Mesenchymal stem cell (in vitro differentiated cells and primary cell): ENCODE measurements at regions not wholly inside any gene's neighbourhood (a gene's known extent, or its start where the extent isn't known, plus 50 kb on each side); places are given as distances from the start of the nearest gene placed in this dataset.
A peak's percentile ranks its signal among the peaks of the same experiment; 100 is the strongest.

ENCODE experiments used
- DNase-seq: peaks from one replicate; pipeline ENCODE4 v3.0.0-alpha.2; 2013
- H2AFZ ChIP-seq: one replicate; pipeline ENCODE4 v1.6.1; 2013; ENCODE audit warnings: low read depth, mild to moderate bottlenecking, control low read depth, inconsistent platforms, low read length, moderate library complexity
- H2AK5ac ChIP-seq: 2 replicates; pipeline ENCODE4 v1.6.1; 2013; ENCODE audit warnings: low read length, moderate library complexity, mild to moderate bottlenecking, inconsistent platforms; ENCODE audit not compliant: severe bottlenecking
- H2BK120ac ChIP-seq: one replicate; pipeline ENCODE4 v1.6.1; 2013; ENCODE audit warnings: low read depth, mild to moderate bottlenecking, inconsistent platforms, low read length, moderate library complexity
- H2BK12ac ChIP-seq, 2 experiments: one replicate each; pipeline ENCODE4 v1.6.1; 2013; ENCODE audit warnings: inconsistent platforms in 2 of 2, low read length in 2 of 2, mild to moderate bottlenecking in 2 of 2, moderate library complexity in 2 of 2, control low read depth in 1 of 2
- H2BK15ac ChIP-seq: one replicate; pipeline ENCODE4 v1.6.1; 2013; ENCODE audit warnings: mild to moderate bottlenecking, low read depth, inconsistent platforms; ENCODE audit not compliant: poor library complexity, severe bottlenecking
- H2BK5ac ChIP-seq: 2 replicates; pipeline ENCODE4 v1.6.1; 2013; ENCODE audit warnings: low read depth, mild to moderate bottlenecking, low read length, control low read depth, inconsistent platforms; ENCODE audit not compliant: poor library complexity, severe bottlenecking
- H3K14ac ChIP-seq, 2 experiments: one replicate each; pipeline ENCODE4 v1.6.1; 2013; ENCODE audit warnings: inconsistent platforms in 2 of 2, low read length in 2 of 2, control low read depth in 1 of 2, mild to moderate bottlenecking in 1 of 2, moderate library complexity in 1 of 2
- H3K18ac ChIP-seq, 2 experiments: one replicate each; pipeline ENCODE4 v1.6.1; 2013; ENCODE audit warnings: inconsistent platforms in 2 of 2, low read length in 2 of 2, control low read depth in 1 of 2, low read depth in 1 of 2, mild to moderate bottlenecking in 1 of 2
- H3K23ac ChIP-seq, 2 experiments: one replicate each; pipeline ENCODE4 v1.6.1; 2013; ENCODE audit warnings: inconsistent platforms in 2 of 2, low read length in 2 of 2, mild to moderate bottlenecking in 2 of 2, moderate library complexity in 2 of 2, control low read depth in 1 of 2
- H3K27ac ChIP-seq: 2 replicates; pipeline ENCODE4 v1.5.1; 2013; ENCODE audit warnings: mild to moderate bottlenecking, moderate library complexity, low read length, control low read depth, inconsistent platforms; ENCODE audit not compliant: poor library complexity, severe bottlenecking
- H3K27me3 ChIP-seq, 2 experiments: 2 replicates each; pipeline versions ENCODE4 v1.6.1 to v1.7.0; 2013; ENCODE audit warnings: low read length in 2 of 2, mild to moderate bottlenecking in 2 of 2, moderate library complexity in 2 of 2, control low read depth in 1 of 2, inconsistent platforms in 1 of 2; ENCODE audit not compliant: control insufficient read depth in 1 of 2, insufficient read depth in 1 of 2
- H3K36me3 ChIP-seq, 2 experiments: 2 replicates each; pipeline versions ENCODE4 v1.6.1 to v1.7.0; 2013; ENCODE audit warnings: low read length in 2 of 2, control low read depth in 1 of 2, inconsistent platforms in 1 of 2, low read depth in 1 of 2, mild to moderate bottlenecking in 1 of 2; ENCODE audit not compliant: insufficient read depth in 2 of 2, control insufficient read depth in 1 of 2
- H3K4ac ChIP-seq, 2 experiments: one replicate each; pipeline ENCODE4 v1.6.1; 2013; ENCODE audit warnings: inconsistent platforms in 2 of 2, low read length in 2 of 2, mild to moderate bottlenecking in 2 of 2, moderate library complexity in 2 of 2, control low read depth in 1 of 2, low read depth in 1 of 2
- H3K4me1 ChIP-seq: 2 replicates; pipeline ENCODE4 v1.6.1; 2013; ENCODE audit warnings: low read depth, low read length, control low read depth; ENCODE audit not compliant: control insufficient read depth, insufficient read depth
- H3K4me2 ChIP-seq: 2 replicates; pipeline ENCODE4 v1.6.1; 2013; ENCODE audit warnings: low read length, mild to moderate bottlenecking, inconsistent platforms; ENCODE audit not compliant: poor library complexity, severe bottlenecking
- H3K4me3 ChIP-seq, 2 experiments: 2 replicates each; pipeline versions ENCODE4 v1.5.1 to v1.7.0; 2013; ENCODE audit warnings: low read length in 2 of 2, mild to moderate bottlenecking in 2 of 2, control low read depth in 1 of 2, low read depth in 1 of 2; ENCODE audit not compliant: insufficient read depth in 1 of 2
- H3K79me1 ChIP-seq: replicated peaks from 2 replicates; pipeline ENCODE4 v1.6.1; 2013; ENCODE audit warnings: mild to moderate bottlenecking, control low read depth, low read length, inconsistent platforms; ENCODE audit not compliant: poor library complexity, severe bottlenecking
- H3K9ac ChIP-seq: 2 replicates; pipeline ENCODE4 v1.7.0; 2013; ENCODE audit warnings: mild to moderate bottlenecking, low read length, moderate library complexity
- H3K9me3 ChIP-seq: 2 replicates; pipeline ENCODE4 v1.7.0; 2013; ENCODE audit warnings: mild to moderate bottlenecking, low read length; ENCODE audit not compliant: control insufficient read depth
- H4K8ac ChIP-seq: one replicate; pipeline ENCODE4 v1.6.1; 2013; ENCODE audit warnings: inconsistent platforms, mild to moderate bottlenecking, low read length, moderate library complexity
- H4K91ac ChIP-seq: one replicate; pipeline ENCODE4 v1.6.1; 2013; ENCODE audit warnings: mild to moderate bottlenecking, low read length, inconsistent platforms
- WGBS: methylation state at CpG from one replicate; pipeline ENCODE4 v1.1.7; 2013; ENCODE audit warnings: mixed read lengths; 5-methylcytosine and 5-hydroxymethylcytosine counted together

- no peak overlapping the region for H3K9ac ChIP-seq
- H2BK15ac ChIP-seq, result no peak overlapping the region
- WGBS, result 98% methylated on average over 2 of the region's 3 CpGs
- H3K27me3 ChIP-seq, result peaks cover 2 to 3% of the 10 kb centered on the region in 2 experiments
- no peak overlapping the region for H3K14ac ChIP-seq
- H3K36me3 ChIP-seq, result no peaks in the 10 kb centered on the region
- no peak overlapping the region for H2BK12ac ChIP-seq
- no peak overlapping the region for H4K91ac ChIP-seq
- H2BK5ac ChIP-seq, result no peak overlapping the region
- no peak overlapping the region for H3K27ac ChIP-seq
- H3K9me3 ChIP-seq, result peaks cover 26% of the 10 kb centered on the region
- no peak overlapping the region for H3K4me2 ChIP-seq
- no peak overlapping the region for H2AFZ ChIP-seq
- no peak overlapping the region for H4K8ac ChIP-seq
- no peak overlapping the region for H2BK120ac ChIP-seq
- H3K79me1 ChIP-seq, result no peaks in the 10 kb centered on the region
- no peak overlapping the region for H2AK5ac ChIP-seq
- no peak overlapping the region for H3K23ac ChIP-seq
- DNase-seq, result no peak
- H3K18ac ChIP-seq, result no peak overlapping the region
- no peak overlapping the region for H3K4me3 ChIP-seq
- no peaks in the 10 kb centered on the region for H3K4me1 ChIP-seq
- no peak overlapping the region for H3K4ac ChIP-seq
Observed at GRCh38 chr11:15765530-15765929, 590.8 kb downstream of the SOX6 start.

GRCh38 chr11:15768321-15768720 lies 588.0 kb downstream of the SOX6 start:
- H4K8ac ChIP-seq, result no peak overlapping the region
- H4K91ac ChIP-seq, result no peak overlapping the region
- H3K4me3 ChIP-seq, result no peak overlapping the region
- no peak overlapping the region for H3K27ac ChIP-seq
- H3K27me3 ChIP-seq, result peaks cover 8 to 10% of the 10 kb centered on the region in 2 experiments
- no peak for DNase-seq
- no peak overlapping the region for H2BK12ac ChIP-seq
- no peak overlapping the region for H2AK5ac ChIP-seq
- peaks cover 26% of the 10 kb centered on the region for H3K9me3 ChIP-seq
- no peak overlapping the region for H3K4me2 ChIP-seq
- no peaks in the 10 kb centered on the region for H3K79me1 ChIP-seq
- no peak overlapping the region for H2BK5ac ChIP-seq
- no peaks in the 10 kb centered on the region for H3K36me3 ChIP-seq
- H2AFZ ChIP-seq, result no peak overlapping the region
- H3K4ac ChIP-seq, result no peak overlapping the region
- no peak overlapping the region for H3K18ac ChIP-seq
- no peak overlapping the region for H3K14ac ChIP-seq
- 94% methylated on average over 4 of the region's 5 CpGs for WGBS
- H3K23ac ChIP-seq, result no peak overlapping the region
- no peak overlapping the region for H2BK120ac ChIP-seq
- no peak overlapping the region for H2BK15ac ChIP-seq
- no peaks in the 10 kb centered on the region for H3K4me1 ChIP-seq
- H3K9ac ChIP-seq, result no peak overlapping the region

- Histone ChIP-seq H2BK12ac (peak overlapping the region in 1 of 2 experiments; percentile 38), H3K14ac (peak overlapping the region in 1 of 2 experiments; percentile 45), H4K8ac (no peak overlapping the region), H3K27me3 (peaks cover 14 to 17% of the 10 kb centered on the region in 2 experiments), H3K79me1 (no peaks in the 10 kb centered on the region), H3K4ac (no peak overlapping the region), H2BK5ac (no peak overlapping the region), H3K4me3 (no peak overlapping the region), H3K27ac (no peak overlapping the region), H3K9me3 (peaks cover 17% of the 10 kb centered on the region), H2AK5ac (no peak overlapping the region), H3K18ac (peak overlapping the region in 1 of 2 experiments; percentile 38), H3K9ac (no peak overlapping the region), H4K91ac (no peak overlapping the region), H2BK120ac (no peak overlapping the region), H3K23ac (no peak overlapping the region), H3K4me1 (no peaks in the 10 kb centered on the region), H2AFZ (no peak overlapping the region), H2BK15ac (no peak overlapping the region), H3K4me2 (no peak overlapping the region), H3K36me3 (no peaks in the 10 kb centered on the region)
- no peak for DNase-seq
- WGBS, result 92% methylated on average over 2 of the region's 3 CpGs
Observed at GRCh38 chr11:15769203-15769602, 587.1 kb downstream of the SOX6 start.

DNA sequence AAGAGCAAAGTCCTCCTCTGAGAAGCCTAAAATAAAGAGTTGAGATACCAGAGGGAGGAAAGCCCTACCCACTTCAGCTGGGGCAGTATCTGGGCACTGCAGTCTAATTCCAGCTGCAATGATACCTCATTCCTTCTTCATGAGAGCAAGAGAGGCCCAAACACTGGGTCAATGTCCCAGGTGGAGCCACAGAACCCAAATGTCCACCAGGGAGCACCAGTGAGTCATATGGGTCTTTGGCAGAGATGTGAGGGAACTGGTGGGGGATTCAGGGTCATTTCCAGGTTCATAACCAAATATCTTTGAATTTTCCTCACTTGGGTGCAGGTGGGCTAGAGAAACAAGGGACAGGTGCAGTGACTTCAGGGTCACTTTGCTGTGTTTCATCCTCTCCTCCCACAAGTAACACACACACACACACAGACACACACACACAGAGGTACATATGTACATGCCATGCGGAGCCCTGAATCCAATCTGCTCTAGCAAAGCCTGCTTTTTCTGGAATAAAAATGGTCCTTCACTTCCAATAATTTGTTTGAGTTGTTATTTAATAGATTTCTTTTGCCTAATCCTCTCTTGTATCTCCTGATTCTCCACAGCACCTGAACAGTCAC lies 585.4 kb downstream of the SOX6 start:
- H4K91ac ChIP-seq, result no peak overlapping the region
- no peak overlapping the region for H4K8ac ChIP-seq
- H3K4me3 ChIP-seq, result no peak overlapping the region
- peak; percentile 41 for DNase-seq
- H3K79me1 ChIP-seq, result no peaks in the 10 kb centered on the region
- no peak overlapping the region for H3K27ac ChIP-seq
- H2AK5ac ChIP-seq, result no peak overlapping the region
- H3K9ac ChIP-seq, result no peak overlapping the region
- no peak overlapping the region for H2BK5ac ChIP-seq
- H3K4me2 ChIP-seq, result no peak overlapping the region
- H3K14ac ChIP-seq, result no peak overlapping the region
- H3K9me3 ChIP-seq, result peaks cover 7% of the 10 kb centered on the region
- H3K36me3 ChIP-seq, result no peaks in the 10 kb centered on the region
- H3K18ac ChIP-seq, result no peak overlapping the region
- WGBS, result no CpG with 5 or more reads among the region's 1 CpG
- no peak overlapping the region for H2BK15ac ChIP-seq
- no peak overlapping the region for H2AFZ ChIP-seq
- H3K27me3 ChIP-seq, result peaks cover 14 to 29% of the 10 kb centered on the region in 2 experiments
- no peak overlapping the region for H3K4ac ChIP-seq
- no peak overlapping the region for H3K23ac ChIP-seq
- peak overlapping the region in 1 of 2 experiments; percentile 79 for H2BK12ac ChIP-seq
- no peaks in the 10 kb centered on the region for H3K4me1 ChIP-seq
- no peak overlapping the region for H2BK120ac ChIP-seq
